GM12878 (cell line): ENCODE measurements at regions not wholly inside any gene's neighbourhood (a gene's known extent, or its start where the extent isn't known, plus 50 kb on each side); places are given as distances from the start of the nearest gene placed in this dataset.

Experiments used
- ATAC-seq: fragments of 200-7000 bp; cut with Tn5 transposase; 3 replicates; pipeline ENCODE4 v1.9.1; 2020; ENCODE audit warnings: mild to moderate bottlenecking, moderate library complexity
- BruUV-seq: library from RNA; stranded (reverse); fragments of 400-500 nt; replicated peaks from 2 replicates; lab custom pipeline; 2021; lab: Mats Ljungman, UMichigan
- CTCF ChIA-PET: fragments of 300-600 bp; sonication (Branson Sonifier 250); formaldehyde crosslinking; extraction: SDS; loops from one replicate; lab custom pipeline; 2021; ENCODE audit warnings: inconsistent platforms; lab: Yijun Ruan, JAX
- POLR2A ChIA-PET: fragments of 350-600 bp; formaldehyde crosslinking; extraction: SDS; loops from one replicate; lab custom pipeline; 2021; ENCODE audit warnings: inconsistent platforms; lab: Charles Lee
- RAD21 ChIA-PET: fragments of 300-600 bp; sonication (Branson Sonifier 250); formaldehyde crosslinking; loops from one replicate; lab custom pipeline; 2023; ENCODE audit warnings: antibody characterized with exemption; ENCODE audit not compliant: unreplicated experiment; lab: Charles Lee
- SMC1A ChIA-PET: fragments of 300-600 bp; sonication (Branson Sonifier 250); formaldehyde crosslinking; loops from one replicate; lab custom pipeline; 2023; ENCODE audit not compliant: unreplicated experiment, uncharacterized antibody; lab: Charles Lee
- DNase-seq: peaks from one replicate; pipeline ENCODE4 v3.0.0-alpha.2; 2011; ENCODE audit warnings: low read depth, low spot score
- FAIRE-seq: peaks from 3 replicates; lab custom pipeline; 2011; peaks lifted over from hg19 to GRCh38; lab: Jason Lieb, UNC
- H2AFZ ChIP-seq: 2 replicates; pipeline ENCODE4 v1.6.0; 2011; ENCODE audit warnings: low read depth, low read length, control low read depth; ENCODE audit not compliant: control insufficient read depth
- H3K27ac ChIP-seq: 2 replicates; pipeline ENCODE4 v1.5.1; 2011; ENCODE audit warnings: control low read depth; ENCODE audit not compliant: control insufficient read depth, insufficient read depth
- H3K27me3 ChIP-seq, 2 experiments: replicated peaks in 1 of 2; 2 replicates each; pipeline versions ENCODE4 v1.6.0 to v1.6.1; 2011; ENCODE audit warnings: low read length in 1 of 2; ENCODE audit not compliant: control insufficient read depth in 2 of 2, insufficient read depth in 2 of 2
- H3K36me3 ChIP-seq, 2 experiments: 2 replicates each; pipeline ENCODE4 v1.5.1; 2011; ENCODE audit warnings: low read length in 1 of 2; ENCODE audit not compliant: control insufficient read depth in 2 of 2, insufficient read depth in 2 of 2
- H3K4me1 ChIP-seq: 2 replicates; pipeline ENCODE4 v1.6.1; 2011; ENCODE audit warnings: mild to moderate bottlenecking, low read length, moderate library complexity, mixed read lengths; ENCODE audit not compliant: control insufficient read depth, insufficient read depth
- H3K4me2 ChIP-seq: 2 replicates; pipeline ENCODE4 v1.6.0; 2011; ENCODE audit warnings: control low read depth; ENCODE audit not compliant: control insufficient read depth, insufficient read depth
- H3K4me3 ChIP-seq: fragments of 200-600 bp; sonication (generic); 2 replicates; pipeline ENCODE4 v1.5.1; 2016
- H3K79me2 ChIP-seq: 2 replicates; pipeline ENCODE4 v1.6.0; 2011; ENCODE audit warnings: low read length; ENCODE audit not compliant: control insufficient read depth, insufficient read depth
- H3K9ac ChIP-seq: 2 replicates; pipeline ENCODE4 v1.8.0; 2011; ENCODE audit warnings: low read length, control low read depth, mixed read lengths; ENCODE audit not compliant: control insufficient read depth, insufficient read depth
- H3K9me3 ChIP-seq: replicated peaks from 3 replicates; pipeline ENCODE4 v1.5.1; 2011; ENCODE audit warnings: mild to moderate bottlenecking, low read length; ENCODE audit not compliant: control insufficient read depth, insufficient read depth
- H4K20me1 ChIP-seq: 2 replicates; pipeline ENCODE4 v1.6.0; 2011; ENCODE audit not compliant: control insufficient read depth, insufficient read depth
- CHD1 ChIP-seq: IDR thresholded peaks from 2 replicates; pipeline ENCODE4 v1.6.1; 2012; ENCODE audit warnings: low read depth, low read length, improper control_type of control experiment
- CREB1 ChIP-seq: IDR thresholded peaks from 2 replicates; pipeline ENCODE4 v1.6.1; 2012; ENCODE audit warnings: low read depth, mild to moderate bottlenecking, inconsistent platforms
- MYC ChIP-seq: IDR thresholded peaks from 2 replicates; pipeline ENCODE4 v1.6.1; 2011; ENCODE audit warnings: mild to moderate bottlenecking, low read length, moderate library complexity, inconsistent platforms; ENCODE audit not compliant: insufficient read depth, insufficient replicate concordance, insufficient read length, severe bottlenecking
- NFXL1 ChIP-seq: fragments of 450-650 bp; IDR thresholded peaks from 2 replicates; pipeline ENCODE4 v1.6.1; 2017; ENCODE audit warnings: antibody characterized with exemption, mild to moderate bottlenecking, borderline replicate concordance
- NFYA ChIP-seq: IDR thresholded peaks from 2 replicates; pipeline ENCODE4 v1.6.1; 2011; ENCODE audit warnings: low read depth, mild to moderate bottlenecking, low read length, improper control_type of control experiment, borderline replicate concordance
- SKIL ChIP-seq: fragments of 450-650 bp; IDR thresholded peaks from 2 replicates; pipeline ENCODE4 v1.6.1; 2017; ENCODE audit warnings: mild to moderate bottlenecking, low read depth, inconsistent platforms; ENCODE audit not compliant: poor library complexity, severe bottlenecking
- STAT3 ChIP-seq: IDR thresholded peaks from 2 replicates; pipeline ENCODE4 v1.6.1; 2011; ENCODE audit warnings: low read depth, low read length, improper control_type of control experiment
- TARDBP ChIP-seq: IDR thresholded peaks from 2 replicates; pipeline ENCODE4 v1.6.1; 2016; ENCODE audit warnings: borderline replicate concordance
- WGBS: methylation state at CpG from one replicate; pipeline ENCODE4 v1.1.6; 2016; ENCODE audit warnings: low lambda C conversion rate; ENCODE audit not compliant: insufficient replicate concordance, insufficient coverage; ENCODE audit errors: missing lambda C conversion rate; 5-methylcytosine and 5-hydroxymethylcytosine counted together
- in situ Hi-C: fragments of 300-500 bp; cut with MboI; formaldehyde crosslinking; loops from 9 replicates; pipeline ENCODE4 v1.14.3; 2018; ENCODE audit warnings: mixed read lengths
- intact Hi-C: fragments of 100-400 bp; cut with micrococcal nuclease; formaldehyde crosslinking; loops from one replicate; pipeline ENCODE4 v1.14.2; 2022; ENCODE audit not compliant: unreplicated experiment

DNA sequence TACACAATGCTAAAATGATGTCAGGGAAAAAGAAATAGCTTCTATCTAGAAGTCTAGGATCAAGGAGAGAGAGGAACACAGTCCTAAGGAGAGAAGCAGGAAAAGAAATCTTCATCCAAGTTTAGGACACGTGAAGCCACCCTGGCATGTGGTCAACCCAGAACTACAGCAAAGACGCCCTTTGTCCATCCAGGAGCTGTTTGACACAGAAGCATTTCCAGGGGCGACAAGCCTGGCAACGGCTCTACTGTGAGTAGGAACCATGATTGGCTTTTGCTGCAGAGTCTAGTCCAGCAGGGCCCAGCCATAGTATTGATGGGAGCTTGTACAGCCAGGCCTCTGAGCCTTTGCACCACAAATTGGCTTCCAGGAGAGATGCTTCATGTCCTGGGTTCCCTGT, 185.4 kb upstream of the RPL38 start:
- WGBS, result 0% methylated on average over 4 of the region's 4 CpGs
- no peak for FAIRE-seq
- POLR2A ChIA-PET, result no interaction called here
- Histone ChIP-seq H3K9ac (no peak overlapping the region), H3K4me2 (no peak overlapping the region), H4K20me1 (no peaks in the 10 kb centered on the region), H3K36me3 (no peaks in the 10 kb centered on the region), H3K4me3 (no peak overlapping the region), H2AFZ (no peak overlapping the region), H3K4me1 (no peaks in the 10 kb centered on the region), H3K27ac (no peak overlapping the region), H3K79me2 (no peaks in the 10 kb centered on the region), H3K27me3 (peaks cover 3% of the 10 kb centered on the region in 2 experiments), H3K9me3 (no peaks in the 10 kb centered on the region)
- in situ Hi-C loops, result no loop called here
- no TSS peak for BruUV-seq
- no peak for DNase-seq
- RAD21 ChIA-PET, result no interaction called here
- CTCF ChIA-PET, result interaction anchor here (0.9 kb wide), 1 partner anchor 72 kb away, joined by 4 read pairs; no protein-coding TSS in a partner anchor
- ATAC-seq, result no peak
- TF ChIP-seq MYC, result no peak
- TF ChIP-seq CREB1, result no peak
- no peak for TF ChIP-seq STAT3
- no peak for TF ChIP-seq TARDBP
- TF ChIP-seq SKIL, result no peak
- TF ChIP-seq NFYA, result no peak
- TF ChIP-seq NFXL1, result no peak
- no peak for TF ChIP-seq CHD1
- SMC1A ChIA-PET, result no interaction called here
- intact Hi-C loops, result no loop called here
